Endothelial cell of umbilical vein (primary cell): ENCODE measurements at regions not wholly inside any gene's neighbourhood (a gene's known extent, or its start where the extent isn't known, plus 50 kb on each side); places are given as distances from the start of the nearest gene placed in this dataset.

Experiments
- BruUV-seq: library from RNA; stranded (reverse); fragments of 400-500 nt; replicated peaks from 2 replicates; lab custom pipeline; 2021; lab: Mats Ljungman, UMichigan
- CTCF ChIA-PET: fragments of 300-600, 350-600 bp; sonication (Branson Sonifier 250); formaldehyde crosslinking; loops from one replicate; lab custom pipeline; 2021; ENCODE audit warnings: antibody characterized with exemption, inconsistent platforms; lab: Charles Lee
- POLR2A ChIA-PET: fragments of 300-600, 350-600 bp; sonication (Branson Sonifier 250); formaldehyde crosslinking; loops from one replicate; lab custom pipeline; 2021; ENCODE audit warnings: antibody characterized with exemption, inconsistent platforms; lab: Charles Lee
- DNase-seq: peaks from one replicate; pipeline ENCODE4 v3.0.0-alpha.2; 2011; ENCODE audit warnings: low read depth, low spot score
- FAIRE-seq: peaks from 2 replicates; lab custom pipeline; 2011; peaks lifted over from hg19 to GRCh38; lab: Jason Lieb, UNC
- H2AFZ ChIP-seq: 2 replicates; pipeline ENCODE4 v1.6.0; 2012; ENCODE audit warnings: low read depth, low read length, control low read depth, inconsistent platforms
- H3K27ac ChIP-seq: 2 replicates; pipeline ENCODE4 v1.5.1; 2011; ENCODE audit warnings: low read depth, mild to moderate bottlenecking, control low read depth, low read length, moderate library complexity; ENCODE audit not compliant: insufficient read depth
- H3K27me3 ChIP-seq, 2 experiments: 2 replicates each; pipeline versions ENCODE4 v1.6.0 to v1.6.1; 2011; ENCODE audit warnings: low read length in 2 of 2, mixed read lengths in 1 of 2; ENCODE audit not compliant: control insufficient read depth in 2 of 2, insufficient read depth in 2 of 2
- H3K36me3 ChIP-seq, 2 experiments: 2 replicates in 1 of 2; 3 replicates in 1 of 2; pipeline ENCODE4 v1.5.1; 2011; ENCODE audit warnings: low read length in 2 of 2, mild to moderate bottlenecking in 1 of 2, moderate library complexity in 1 of 2; ENCODE audit not compliant: control insufficient read depth in 2 of 2, insufficient read depth in 2 of 2; ENCODE audit errors: extremely low read depth in 1 of 2
- H3K4me1 ChIP-seq: 3 replicates; pipeline ENCODE4 v1.5.1; 2011; ENCODE audit warnings: mild to moderate bottlenecking, low read length; ENCODE audit not compliant: control insufficient read depth, insufficient read depth; ENCODE audit errors: extremely low read depth
- H3K4me2 ChIP-seq: 2 replicates; pipeline ENCODE4 v1.6.1; 2011; ENCODE audit warnings: low read length, control low read depth, mixed read lengths; ENCODE audit not compliant: insufficient read depth
- H3K4me3 ChIP-seq, 3 experiments: fragments of 200-600 bp in 1 of 3; sonication (generic), shearing (Covaris generic) in 1 of 3; replicated peaks in 1 of 3; 2 replicates each; pipeline ENCODE4 v1.5.1; 2011 to 2016; ENCODE audit warnings: control low read depth in 3 of 3, low read length in 3 of 3, mild to moderate bottlenecking in 2 of 3, inconsistent platforms in 1 of 3, low read depth in 1 of 3, moderate library complexity in 1 of 3; ENCODE audit not compliant: insufficient read depth in 1 of 3
- H3K79me2 ChIP-seq: 2 replicates; pipeline ENCODE4 v1.6.0; 2012; ENCODE audit warnings: low read length, inconsistent platforms; ENCODE audit not compliant: control insufficient read depth, insufficient read depth
- H3K9ac ChIP-seq: replicated peaks from 2 replicates; pipeline ENCODE3; 2011; ENCODE audit warnings: low read length, control low read depth; ENCODE audit not compliant: insufficient read depth; ENCODE audit errors: extremely low read depth
- H3K9me1 ChIP-seq: replicated peaks from 3 replicates; pipeline ENCODE4 v1.6.0; 2011; ENCODE audit warnings: mild to moderate bottlenecking, low read length; ENCODE audit not compliant: control insufficient read depth, insufficient read depth; ENCODE audit errors: extremely low read depth
- H3K9me3 ChIP-seq: replicated peaks from 2 replicates; pipeline ENCODE4 v1.5.1; 2012; ENCODE audit warnings: low read length, inconsistent platforms; ENCODE audit not compliant: control insufficient read depth, insufficient read depth
- H4K20me1 ChIP-seq: replicated peaks from 2 replicates; pipeline ENCODE3; 2011; ENCODE audit warnings: mild to moderate bottlenecking, low read length; ENCODE audit not compliant: control insufficient read depth, insufficient read depth; ENCODE audit errors: extremely low read depth
- EZH2 ChIP-seq: IDR thresholded peaks from 2 replicates; pipeline ENCODE4 v1.6.1; 2012; ENCODE audit warnings: borderline replicate concordance, low read depth, mild to moderate bottlenecking, moderate library complexity, low read length, inconsistent platforms; ENCODE audit not compliant: severe bottlenecking
- FOS ChIP-seq: IDR thresholded peaks from 2 replicates; pipeline ENCODE4 v1.6.1; 2011; ENCODE audit warnings: mild to moderate bottlenecking, low read length, moderate library complexity, borderline replicate concordance; ENCODE audit not compliant: insufficient read depth
- GATA2 ChIP-seq: IDR thresholded peaks from 2 replicates; pipeline ENCODE4 v1.7.0; 2011; ENCODE audit warnings: low read depth, mild to moderate bottlenecking, moderate library complexity, mixed read lengths, low read length; ENCODE audit not compliant: insufficient read length, insufficient read depth
- JUN ChIP-seq: IDR thresholded peaks from 2 replicates; pipeline ENCODE4 v1.6.1; 2011; ENCODE audit warnings: borderline replicate concordance, low read depth; ENCODE audit not compliant: insufficient read length, insufficient read depth
- MYC ChIP-seq: IDR thresholded peaks from one replicate; pipeline ENCODE4 v1.6.1; 2011; ENCODE audit warnings: mild to moderate bottlenecking, low read depth, low read length
- POLR2A ChIP-seq: IDR thresholded peaks from 2 replicates; pipeline ENCODE4 v1.6.1; 2012; ENCODE audit warnings: low read depth, mild to moderate bottlenecking, control low read depth, low read length
- POLR2AphosphoS5 ChIP-seq: IDR thresholded peaks from 2 replicates; pipeline ENCODE4 v1.6.1; 2012; ENCODE audit warnings: low read depth, mild to moderate bottlenecking, control low read depth, low read length, moderate library complexity; ENCODE audit not compliant: insufficient read depth
- dilution Hi-C: fragments of 300-500 bp; cut with MboI; formaldehyde crosslinking; loops from one replicate; pipeline ENCODE4 v1.15.0; 2019; ENCODE audit warnings: low sequenced_read_pairs; ENCODE audit not compliant: extremely low pct_ligation_motif_present
- intact Hi-C: fragments of 100-400 bp; cut with micrococcal nuclease; formaldehyde crosslinking; loops from one replicate; pipeline ENCODE4 v1.10.0; 2022
- TF ChIP-seq, protein P1 (sequence below), 2 donors: IDR thresholded peaks; 1 replicate in 1 of 2; 2 replicates in 1 of 2; pipeline ENCODE4 v1.5.1; 2011; ENCODE audit warnings: low read length in 2 of 2, mild to moderate bottlenecking in 2 of 2, moderate library complexity in 2 of 2, control low read depth in 1 of 2, inconsistent platforms in 1 of 2, low read depth in 1 of 2; ENCODE audit not compliant: insufficient read depth in 1 of 2; ENCODE audit errors: extremely low read depth in 1 of 2
- TF ChIP-seq, protein P2 (sequence below): IDR thresholded peaks from 2 replicates; pipeline ENCODE4 v1.6.1; 2011; ENCODE audit not compliant: insufficient read depth, insufficient read length

DNA sequence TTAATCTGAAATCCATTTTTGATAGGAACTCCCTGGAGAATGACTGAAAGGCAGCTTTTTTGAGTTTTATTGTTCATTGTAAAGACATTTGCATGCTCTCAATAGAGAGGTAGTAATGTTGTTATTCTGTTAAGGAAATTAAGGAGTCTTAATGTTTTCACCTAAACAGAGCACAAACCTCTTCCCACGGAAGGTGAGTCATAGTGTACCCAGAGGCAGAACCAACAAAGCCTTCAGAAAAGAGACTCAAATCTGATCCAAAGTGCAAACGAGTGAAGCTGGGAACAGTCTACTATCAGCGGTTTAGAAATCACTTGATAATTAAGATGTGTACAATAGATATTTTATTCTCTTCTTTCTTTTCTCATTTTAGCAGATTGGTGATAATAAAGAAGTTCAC, 470.5 kb downstream of the PLK2 start:
- DNase-seq (peak; percentile 62), FAIRE-seq (peak; percentile 76)
- TF ChIP-seq, protein P1, sequence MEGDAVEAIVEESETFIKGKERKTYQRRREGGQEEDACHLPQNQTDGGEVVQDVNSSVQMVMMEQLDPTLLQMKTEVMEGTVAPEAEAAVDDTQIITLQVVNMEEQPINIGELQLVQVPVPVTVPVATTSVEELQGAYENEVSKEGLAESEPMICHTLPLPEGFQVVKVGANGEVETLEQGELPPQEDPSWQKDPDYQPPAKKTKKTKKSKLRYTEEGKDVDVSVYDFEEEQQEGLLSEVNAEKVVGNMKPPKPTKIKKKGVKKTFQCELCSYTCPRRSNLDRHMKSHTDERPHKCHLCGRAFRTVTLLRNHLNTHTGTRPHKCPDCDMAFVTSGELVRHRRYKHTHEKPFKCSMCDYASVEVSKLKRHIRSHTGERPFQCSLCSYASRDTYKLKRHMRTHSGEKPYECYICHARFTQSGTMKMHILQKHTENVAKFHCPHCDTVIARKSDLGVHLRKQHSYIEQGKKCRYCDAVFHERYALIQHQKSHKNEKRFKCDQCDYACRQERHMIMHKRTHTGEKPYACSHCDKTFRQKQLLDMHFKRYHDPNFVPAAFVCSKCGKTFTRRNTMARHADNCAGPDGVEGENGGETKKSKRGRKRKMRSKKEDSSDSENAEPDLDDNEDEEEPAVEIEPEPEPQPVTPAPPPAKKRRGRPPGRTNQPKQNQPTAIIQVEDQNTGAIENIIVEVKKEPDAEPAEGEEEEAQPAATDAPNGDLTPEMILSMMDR (IDR thresholded peaks at IDR 0.05; ENCODE audit: extremely low read depth in 1 of 2, insufficient read depth in 1 of 2, low read depth in 1 of 2, low read length in 2 of 2): no peak
- peak; percentile 46 for TF ChIP-seq JUN
- no peak for TF ChIP-seq MYC
- no peak for TF ChIP-seq POLR2AphosphoS5
- TF ChIP-seq, protein P2, sequence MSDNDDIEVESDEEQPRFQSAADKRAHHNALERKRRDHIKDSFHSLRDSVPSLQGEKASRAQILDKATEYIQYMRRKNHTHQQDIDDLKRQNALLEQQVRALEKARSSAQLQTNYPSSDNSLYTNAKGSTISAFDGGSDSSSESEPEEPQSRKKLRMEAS: no peak
- TF ChIP-seq GATA2: no peak
- peak; percentile 62 for TF ChIP-seq FOS
- TF ChIP-seq POLR2A: no peak
- TF ChIP-seq EZH2: no peak
- CTCF ChIA-PET: no interaction called here
- dilution Hi-C loops (no loop called here), intact Hi-C loops (no loop called here)
- no peaks in the 10 kb centered on the region for H3K79me2 ChIP-seq
- BruUV-seq: no TSS peak
- POLR2A ChIA-PET: no interaction called here
- no peaks in the 10 kb centered on the region for H4K20me1 ChIP-seq
- H3K36me3 ChIP-seq: no peaks in the 10 kb centered on the region
- peaks cover 0 to 1% of the 10 kb centered on the region in 2 experiments for H3K27me3 ChIP-seq
- no peak overlapping the region for H3K9ac ChIP-seq
- H3K9me1 ChIP-seq: no peaks in the 10 kb centered on the region
- no peak overlapping the region for H3K27ac ChIP-seq
- H2AFZ ChIP-seq: no peak overlapping the region
- H3K4me1 ChIP-seq: peaks cover 5% of the 10 kb centered on the region
- H3K9me3 ChIP-seq: no peaks in the 10 kb centered on the region
- H3K4me2 ChIP-seq: no peak overlapping the region
- no peak overlapping the region for H3K4me3 ChIP-seq
